AG10803 (cell line): ENCODE measurements at regions not wholly inside any gene's neighbourhood (a gene's known extent, or its start where the extent isn't known, plus 50 kb on each side); places are given as distances from the start of the nearest gene placed in this dataset.
"Not testable (repeated sequence)": the region's sequence is repeated elsewhere in the genome, so short reads cannot be mapped to it uniquely, and the experiment has no call there.

ENCODE experiments used
- DNase-seq: peaks from one replicate; pipeline ENCODE4 v3.0.0; 2010; ENCODE audit warnings: low read depth
- H3K4me3 ChIP-seq: 2 replicates; pipeline ENCODE4 v1.5.1; 2011; ENCODE audit warnings: mild to moderate bottlenecking, low read length, control low read depth
- CTCF ChIP-seq: conservative IDR thresholded peaks from 2 replicates; pipeline ENCODE4 v1.5.1; 2011; ENCODE audit warnings: mild to moderate bottlenecking, low read length, control low read depth, inconsistent platforms

- no peak for TF ChIP-seq CTCF
- no peak for DNase-seq
- no peak overlapping the region for H3K4me3 ChIP-seq
Observed at GRCh38 chr22:47616396-47617020, 854.1 kb downstream of the TBC1D22A start.

GRCh38 chr22:47615051-47615450 lies 852.6 kb downstream of the TBC1D22A start:
- TF ChIP-seq CTCF, result no peak
- no peak for DNase-seq
- no peak overlapping the region for H3K4me3 ChIP-seq

- TF ChIP-seq CTCF, result no peak
- DNase-seq, result no peak
- no peak overlapping the region for H3K4me3 ChIP-seq
Observed at GRCh38 chr22:47613606-47614350, 851.3 kb downstream of the TBC1D22A start.

- not testable (repeated sequence) for H3K4me3 ChIP-seq, DNase-seq
Observed at GRCh38 chr22:47613181-47613580, 850.7 kb downstream of the TBC1D22A start.

- H3K4me3 ChIP-seq, result no peak overlapping the region
- no peak for DNase-seq
- no peak for TF ChIP-seq CTCF
Observed at GRCh38 chr22:47612311-47612910, 850.0 kb downstream of the TBC1D22A start.

GRCh38 chr22:47610764-47611163 lies 848.3 kb downstream of the TBC1D22A start:
- no peak for TF ChIP-seq CTCF
- no peak for DNase-seq

GRCh38 chr22:47610281-47610680 lies 847.8 kb downstream of the TBC1D22A start:
- TF ChIP-seq CTCF, result no peak
- no peak for DNase-seq

More at GRCh38 chr22:47610764-47611163, 848.3 kb downstream of the TBC1D22A start:
- H3K4me3 ChIP-seq, result no peak overlapping the region

More at GRCh38 chr22:47610281-47610680, 847.8 kb downstream of the TBC1D22A start:
- no peak overlapping the region for H3K4me3 ChIP-seq
